ENCODE measurements at regions not wholly inside any gene's neighbourhood (a gene's known extent, or its start where the extent isn't known, plus 50 kb on each side); places are given as distances from the start of the nearest gene placed in this dataset.

- no peak for TF ChIP-seq CTCF (IDR thresholded peaks at IDR 0.05)
- TF ChIP-seq USF2 (CRISPR knock-in tag; IDR thresholded peaks at IDR 0.05): no peak
- no peak for TF ChIP-seq USF1 (CRISPR knock-in tag; IDR thresholded peaks at IDR 0.05)
- TF ChIP-seq GABPB1 (CRISPR knock-in tag; IDR thresholded peaks at IDR 0.05): no peak
- TF ChIP-seq ATF3 (CRISPR knock-in tag; conservative IDR thresholded peaks at IDR 0.05): no peak
- no peak for TF ChIP-seq ETV6 (CRISPR knock-in tag; IDR thresholded peaks at IDR 0.05)
These were observed 191.3 kb upstream of the PFKP start for GRCh38 chr10:2876032-2876431.
